ENCODE measurements at regions not wholly inside any gene's neighbourhood (a gene's known extent, or its start where the extent isn't known, plus 50 kb on each side); places are given as distances from the start of the nearest gene placed in this dataset.

DNA sequence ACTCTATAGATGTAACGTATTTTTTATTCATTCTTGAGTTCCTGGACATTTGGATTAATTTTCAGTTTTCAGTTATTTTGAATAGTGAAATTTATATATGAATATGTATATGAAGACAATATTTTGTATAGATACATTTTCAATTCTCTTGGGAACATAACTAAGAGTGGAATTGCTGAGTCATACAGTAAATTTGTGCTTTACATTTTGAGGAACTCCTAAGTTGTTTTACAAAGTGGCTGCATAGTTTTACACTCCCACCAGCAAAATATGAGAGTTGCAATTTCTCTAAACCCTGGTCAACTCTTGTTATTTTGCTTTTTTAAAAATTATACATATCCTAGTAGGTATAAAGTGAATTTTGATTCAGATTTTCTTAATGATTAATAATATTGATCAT, 1838.6 kb upstream of the SEL1L start:
- no peak for DNase-seq

DNA sequence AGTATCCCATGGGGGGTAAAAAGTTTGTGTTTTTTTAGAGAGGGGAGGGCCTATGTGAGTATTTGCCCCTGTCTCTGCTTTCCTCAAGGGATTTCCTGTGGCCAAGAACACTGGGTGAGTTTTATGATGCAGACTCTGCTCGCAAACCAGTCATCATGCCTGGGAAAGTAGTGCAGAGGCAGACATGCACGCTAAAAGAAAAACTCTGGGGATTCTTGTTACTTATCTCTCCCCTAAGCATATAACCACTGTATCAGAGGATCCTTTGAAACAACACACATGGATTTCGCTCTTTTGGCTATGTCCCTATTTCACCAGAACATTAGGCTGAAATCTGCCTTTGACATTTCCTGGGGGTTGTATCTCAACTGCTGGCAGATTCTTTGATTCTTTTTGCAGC, 1845.8 kb upstream of the SEL1L start:
- no peak for DNase-seq

DNA sequence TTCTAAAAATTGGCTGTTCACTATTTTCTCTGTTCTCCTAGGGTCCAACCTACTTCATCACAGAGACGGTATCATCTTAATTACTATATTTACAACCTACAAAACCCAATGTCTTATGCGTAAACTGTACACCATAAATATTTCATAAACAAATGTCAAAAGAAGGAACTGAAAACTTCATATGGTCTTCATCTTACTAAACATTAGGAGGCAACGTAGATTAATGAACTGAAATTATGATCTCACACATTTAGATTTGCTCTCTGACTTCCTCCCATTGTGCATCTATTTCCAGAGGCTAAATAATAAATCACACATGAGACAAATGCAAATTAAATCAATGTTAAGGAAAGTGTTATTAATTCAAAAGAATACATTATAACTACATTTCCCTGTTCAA, 1850.6 kb upstream of the SEL1L start:
- no peak for DNase-seq

DNA sequence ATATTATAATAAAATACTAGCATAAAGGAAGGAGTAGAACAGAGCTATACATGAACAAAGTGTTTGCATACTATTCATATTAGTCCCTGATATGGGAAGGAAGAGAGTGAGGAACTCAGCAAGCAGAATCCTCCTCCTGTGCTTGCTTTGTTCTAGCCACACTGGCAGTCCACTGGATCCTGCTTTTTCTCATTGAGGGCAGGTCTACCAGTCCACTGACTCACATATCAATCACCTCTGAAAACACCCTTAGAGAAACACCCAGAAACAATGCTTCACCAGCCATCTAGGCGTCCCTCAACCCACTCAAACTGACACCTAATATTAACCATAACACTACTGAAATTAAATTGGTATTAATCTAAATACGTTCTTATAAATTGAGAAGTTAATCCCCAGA, 1861.7 kb upstream of the SEL1L start:
- no peak for DNase-seq

DNA sequence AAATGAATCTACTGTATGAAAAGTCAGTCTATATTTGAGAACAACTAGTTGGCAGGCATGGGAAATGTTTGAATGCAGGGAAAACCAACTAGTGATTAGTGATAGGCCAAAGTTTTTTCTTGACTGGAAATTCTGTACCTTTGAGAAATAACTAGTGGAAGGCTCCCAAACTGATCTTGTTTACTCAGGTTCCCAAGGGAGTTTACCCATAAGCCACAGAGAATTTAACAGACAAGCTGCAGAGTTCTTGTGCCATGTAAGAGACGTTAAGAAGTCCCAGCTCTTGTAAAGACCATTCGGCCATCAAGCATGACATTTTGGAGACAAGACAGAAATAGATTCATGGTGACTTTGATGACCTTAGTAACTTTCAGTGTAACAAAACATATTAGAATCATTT, 1882.8 kb upstream of the SEL1L start:
- no peak for DNase-seq

DNA sequence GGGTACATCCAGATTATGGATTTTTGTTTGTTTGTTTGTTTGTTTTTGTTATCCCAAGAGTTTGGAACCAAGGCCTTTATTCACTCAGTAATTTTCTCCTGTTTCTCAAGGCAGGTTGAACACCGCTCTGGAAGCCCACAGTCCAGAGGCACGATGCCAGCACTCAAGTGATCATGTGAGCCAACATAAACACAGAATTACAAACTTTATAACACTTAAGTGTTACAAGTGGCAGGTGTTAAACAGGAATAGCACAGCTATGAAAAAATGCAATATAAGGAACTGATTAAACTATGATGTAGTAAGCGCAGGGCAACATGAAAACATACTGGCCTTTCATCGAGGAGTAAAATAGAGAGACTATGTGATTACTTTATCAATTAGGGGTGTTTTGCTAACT, 1885.8 kb upstream of the SEL1L start:
- peak; percentile 63 to 80 for DNase-seq

DNA sequence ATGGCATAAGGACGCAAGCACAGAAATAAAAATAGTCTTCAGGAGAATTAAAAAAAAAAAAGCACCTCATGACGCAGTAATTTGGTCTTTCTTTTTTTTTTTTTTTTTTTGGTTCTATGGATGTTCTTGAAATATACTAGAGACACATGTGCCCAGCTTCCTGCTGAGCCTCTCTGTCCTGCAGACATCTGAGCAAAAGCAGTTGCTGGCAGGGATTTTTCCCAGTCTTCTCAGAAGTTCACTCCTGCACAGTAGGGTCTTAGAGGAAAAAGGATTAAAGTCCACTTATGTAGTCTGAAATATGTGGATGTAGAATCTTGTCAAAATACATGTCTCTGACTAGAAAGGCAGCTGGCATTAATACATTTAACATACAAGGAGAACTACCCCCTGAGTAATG, 1888.1 kb upstream of the SEL1L start:
- no peak for DNase-seq

DNA sequence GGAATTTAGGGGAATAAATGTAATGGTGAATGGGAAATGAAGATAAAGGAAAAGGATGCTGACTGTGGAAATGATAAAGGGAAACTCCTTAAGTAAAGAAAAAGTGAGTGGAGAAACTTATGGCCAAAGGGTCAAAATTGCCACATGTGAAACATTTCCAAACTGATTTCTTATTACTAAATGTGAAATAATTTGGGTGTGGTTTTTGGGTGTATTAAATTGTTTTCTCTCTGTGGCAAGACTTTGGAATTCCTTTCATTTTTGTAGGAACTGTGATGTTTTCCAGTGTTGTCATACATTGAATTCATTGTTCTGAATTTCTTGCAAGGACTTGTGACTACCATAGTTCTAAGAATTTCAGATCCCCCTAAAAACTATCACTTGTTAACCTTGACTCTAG, 1891.5 kb upstream of the SEL1L start:
- no peak for DNase-seq

DNA sequence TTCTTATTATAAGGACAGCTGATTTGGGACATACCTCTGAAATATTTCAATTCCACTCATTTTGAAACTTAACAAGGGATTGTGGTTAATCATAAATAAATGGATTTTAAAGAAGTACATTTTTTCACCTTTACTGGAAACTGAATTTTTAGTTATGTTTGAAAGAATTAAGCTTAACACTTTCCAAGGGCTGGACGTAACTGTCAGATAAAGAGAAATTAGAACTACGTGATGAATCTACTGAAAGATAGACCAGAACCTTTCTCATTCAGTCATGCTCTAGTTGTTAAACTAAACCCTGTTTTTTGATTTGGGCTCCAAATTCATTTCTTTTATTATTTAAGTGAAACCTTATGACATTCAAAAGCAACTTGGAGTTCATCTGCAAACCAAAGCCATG, 1892.1 kb upstream of the SEL1L start:
- DNase-seq, result no peak

DNA sequence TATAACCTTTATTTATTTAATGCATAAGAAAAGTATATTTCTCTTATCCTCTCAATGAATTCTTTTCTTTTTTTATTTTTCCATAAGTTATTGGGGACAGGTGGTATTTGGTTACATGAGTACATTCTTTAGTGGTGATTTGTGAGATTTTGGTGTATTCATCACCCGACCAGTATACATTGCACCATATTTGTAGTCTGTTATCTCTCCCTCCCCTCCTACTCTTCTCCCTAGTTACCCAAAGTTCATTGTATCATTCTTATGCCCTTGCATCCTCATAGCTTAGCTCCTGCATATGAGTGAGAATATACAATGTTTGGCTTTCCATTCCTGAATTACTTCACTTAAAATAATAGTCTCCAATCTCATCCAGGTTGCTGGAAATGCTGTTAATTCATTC, 1900.0 kb upstream of the SEL1L start:
- no peak for DNase-seq

DNA sequence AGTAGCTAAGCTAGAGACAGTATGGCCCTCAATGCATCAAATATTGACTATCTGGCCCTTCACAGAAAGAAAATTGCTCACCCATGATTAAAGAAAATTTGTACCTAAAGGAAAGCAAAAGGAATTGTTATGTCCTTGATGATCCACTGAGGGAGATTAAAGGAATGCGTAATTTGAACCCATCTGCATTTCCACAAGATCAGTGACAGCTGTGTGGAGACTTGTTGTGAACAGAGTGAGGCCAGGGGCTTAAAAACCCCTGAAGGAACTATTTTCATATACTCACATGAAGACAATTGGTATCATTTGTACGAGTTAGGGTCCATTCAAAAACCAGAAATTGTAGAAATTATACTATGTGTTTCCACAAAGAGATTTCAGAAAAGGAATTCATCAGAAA, 1908.1 kb upstream of the SEL1L start:
- no peak for DNase-seq

DNA sequence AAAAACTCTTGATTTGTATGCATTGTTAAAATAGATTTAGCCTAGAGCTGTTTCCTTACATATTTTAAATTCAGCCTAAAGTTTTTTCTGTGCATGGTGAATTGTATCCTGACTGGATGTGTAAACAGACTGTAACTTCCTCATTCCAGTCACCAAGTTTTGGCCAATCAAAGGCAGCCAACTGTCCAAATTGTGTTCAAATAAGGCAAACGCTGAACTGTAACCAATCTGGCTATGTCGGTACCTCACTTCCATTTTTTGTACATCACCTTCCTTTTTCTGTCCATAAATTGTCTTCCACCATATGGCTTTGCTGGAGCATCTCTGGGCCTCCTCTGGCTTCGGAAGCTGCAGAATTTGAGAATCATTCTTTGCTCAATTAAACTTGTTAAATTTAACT, 1921.9 kb upstream of the SEL1L start:
- DNase-seq, result no peak

DNA sequence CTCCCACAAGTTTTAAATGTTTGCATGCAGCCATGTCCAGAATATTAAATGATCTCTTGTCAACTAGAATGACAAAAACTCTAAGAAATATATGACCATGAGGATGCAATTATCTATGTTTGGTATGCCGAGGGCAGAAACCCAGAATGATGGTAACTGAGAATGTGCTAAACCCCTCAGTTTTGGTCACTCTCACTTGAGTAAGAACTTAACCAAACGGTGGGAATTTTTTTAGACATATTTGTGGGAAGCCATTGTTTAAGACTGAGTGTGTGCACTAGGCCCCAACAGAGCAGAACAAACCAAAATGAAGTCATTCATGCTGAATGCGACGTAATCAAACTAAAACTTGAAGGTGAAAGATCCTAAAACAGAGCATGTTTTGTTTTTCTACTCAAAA, 1927.9 kb upstream of the SEL1L start:
- no peak for DNase-seq

DNA sequence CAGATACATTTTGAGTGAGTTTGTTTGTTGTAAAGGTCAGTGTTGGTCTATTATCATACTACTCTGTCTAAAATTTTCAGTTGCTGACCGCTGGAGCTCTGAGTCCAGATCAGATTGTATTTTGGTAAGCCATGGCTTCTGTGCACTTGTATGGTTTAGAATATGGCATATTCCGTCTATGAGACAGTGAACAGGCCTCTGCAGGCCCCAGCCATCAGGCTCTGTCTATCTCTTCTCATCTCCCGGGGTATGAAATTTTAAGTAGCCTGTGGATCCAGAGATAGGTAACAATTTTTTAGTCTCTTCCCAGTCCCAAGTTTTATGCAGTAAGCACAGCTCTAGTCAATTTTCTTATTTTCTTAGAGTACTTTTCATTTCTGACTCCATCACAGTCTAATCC, 1929.1 kb upstream of the SEL1L start:
- DNase-seq, result no peak

DNA sequence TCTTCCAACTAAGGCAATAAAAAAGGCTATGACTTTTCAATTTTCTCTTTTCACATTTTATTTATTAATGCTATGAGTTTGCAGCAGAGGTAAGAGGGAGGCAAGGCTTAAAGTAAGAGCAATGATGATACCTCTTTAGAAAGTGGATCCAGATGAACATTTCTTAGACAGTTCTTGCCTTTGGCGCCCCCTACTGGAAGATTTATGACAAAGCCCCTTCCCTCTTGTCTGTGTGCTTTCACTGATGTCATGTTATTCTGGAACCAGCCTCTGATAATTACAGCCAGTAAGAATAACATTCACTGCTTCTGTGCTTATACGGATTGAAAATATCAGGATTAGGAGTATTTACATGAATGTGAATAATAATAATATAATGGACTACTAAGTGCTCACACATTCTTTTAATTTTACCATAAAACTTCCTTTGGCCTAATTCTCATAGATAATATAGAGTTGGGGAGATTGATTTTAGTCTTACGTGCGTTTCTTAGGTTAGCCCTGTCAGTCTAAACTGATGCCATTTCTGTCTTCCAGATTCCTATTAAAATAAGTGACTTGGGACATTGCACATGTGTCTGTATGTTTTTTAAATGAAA, 1929.9 kb upstream of the SEL1L start:
- DNase-seq, result peak; percentile 1 to 30

DNA sequence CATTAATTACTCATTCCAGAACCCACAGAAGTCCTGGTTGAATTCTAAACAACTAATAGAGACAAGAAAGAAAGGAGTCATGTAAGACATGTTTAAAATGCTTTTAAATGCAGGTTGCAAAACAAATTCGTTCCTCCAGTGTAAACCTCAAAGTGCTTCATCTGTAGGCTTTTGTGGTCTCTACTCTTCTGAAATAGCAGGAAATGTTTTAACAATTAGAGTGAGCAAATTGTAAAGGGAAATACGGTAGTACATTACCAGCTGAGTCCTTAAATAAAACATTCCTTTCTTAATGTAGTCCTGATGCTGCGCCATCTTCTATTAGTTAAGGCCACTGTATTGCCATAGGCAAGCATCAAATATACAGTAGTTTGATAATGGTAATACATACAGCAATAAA, 1934.2 kb upstream of the SEL1L start:
- DNase-seq, result no peak

DNA sequence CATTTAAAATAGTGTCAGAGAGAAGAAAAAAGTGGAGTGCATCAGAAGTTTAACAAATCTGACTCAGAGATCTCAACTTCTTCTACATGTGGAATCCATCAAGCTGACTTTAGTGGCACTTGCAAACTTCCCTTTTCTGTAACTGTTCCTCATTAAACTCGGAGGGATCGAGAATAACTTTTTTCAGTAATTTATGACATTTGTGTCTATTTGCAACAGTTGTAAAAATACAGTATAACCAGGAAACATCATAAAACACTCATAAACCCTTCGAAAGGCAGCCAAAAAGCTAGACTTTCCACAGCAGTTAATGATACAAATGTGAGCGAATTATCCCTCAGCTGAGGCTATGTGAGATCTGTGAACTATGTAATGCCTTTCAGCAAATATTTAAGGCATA, 1936.8 kb upstream of the SEL1L start:
- DNase-seq, result no peak

DNA sequence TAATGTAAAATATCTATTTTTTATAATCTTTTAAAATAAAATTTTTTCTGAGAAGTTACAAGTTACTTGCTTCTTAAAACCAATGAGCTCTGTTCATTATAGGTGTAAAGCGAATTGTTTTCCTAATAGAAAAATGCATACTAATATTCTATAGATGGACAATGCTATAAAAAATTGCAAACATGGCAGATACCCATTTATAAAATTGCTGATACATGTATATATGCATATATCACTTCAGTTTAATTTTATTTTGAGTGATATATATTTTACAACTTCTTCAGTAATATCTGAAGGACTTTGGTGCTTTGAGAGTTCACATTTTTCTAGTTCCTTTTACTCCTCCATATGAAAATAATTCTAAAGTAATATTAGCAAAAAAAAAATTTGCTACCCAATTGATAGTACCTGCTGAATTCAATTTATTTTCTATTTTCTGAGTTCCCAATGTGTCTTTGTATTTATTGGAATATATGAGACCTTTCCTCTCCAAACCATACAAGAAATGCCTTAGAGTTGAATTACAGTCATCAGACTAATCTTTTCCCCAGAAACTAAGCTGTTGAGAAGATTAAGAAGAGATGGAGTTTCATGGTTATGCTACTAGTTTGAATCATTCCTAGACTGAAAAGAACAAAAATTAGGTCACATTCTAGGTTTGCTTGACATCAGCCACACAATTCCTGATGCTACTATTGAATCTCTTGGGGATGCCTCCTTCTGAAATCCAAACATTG, 1937.5 kb upstream of the SEL1L start:
- no peak for DNase-seq

DNA sequence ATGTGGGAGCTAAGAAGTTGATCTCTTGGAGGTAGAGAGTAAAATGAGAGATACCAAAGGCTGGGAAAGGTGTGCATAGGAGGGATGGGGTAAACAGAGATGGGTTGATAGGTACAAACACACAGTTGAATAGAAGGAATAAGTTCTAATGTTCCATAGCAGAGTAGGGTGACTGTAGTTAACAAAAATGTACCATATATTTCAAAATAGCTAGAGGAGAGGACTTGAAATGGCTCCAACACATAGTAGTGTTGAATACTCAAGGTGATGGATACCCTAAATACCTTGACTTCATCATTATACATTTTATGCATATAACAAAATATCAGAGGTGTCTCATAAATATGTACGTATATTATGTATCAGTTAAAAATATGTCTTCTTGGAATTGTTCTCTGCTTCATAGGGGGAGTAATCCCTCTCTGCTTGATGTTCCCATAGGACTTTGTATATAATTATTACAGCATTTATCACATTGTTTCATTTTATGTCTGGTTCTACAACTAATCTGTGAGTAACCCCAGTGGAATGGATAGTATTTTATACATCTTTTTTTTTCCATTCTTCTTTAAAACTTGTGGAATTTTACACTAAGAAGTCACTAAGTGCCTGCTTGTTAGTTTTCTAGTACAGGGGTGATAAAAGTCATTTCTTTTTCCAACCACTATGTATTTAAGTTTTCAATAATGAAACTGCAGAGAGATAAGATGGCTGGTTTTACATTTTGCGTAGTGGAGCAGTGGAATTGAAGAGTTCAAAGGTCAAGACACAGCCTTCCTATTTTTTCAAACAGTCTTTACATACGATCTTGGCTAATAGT, 1940.0 kb upstream of the SEL1L start:
- no peak for DNase-seq

DNA sequence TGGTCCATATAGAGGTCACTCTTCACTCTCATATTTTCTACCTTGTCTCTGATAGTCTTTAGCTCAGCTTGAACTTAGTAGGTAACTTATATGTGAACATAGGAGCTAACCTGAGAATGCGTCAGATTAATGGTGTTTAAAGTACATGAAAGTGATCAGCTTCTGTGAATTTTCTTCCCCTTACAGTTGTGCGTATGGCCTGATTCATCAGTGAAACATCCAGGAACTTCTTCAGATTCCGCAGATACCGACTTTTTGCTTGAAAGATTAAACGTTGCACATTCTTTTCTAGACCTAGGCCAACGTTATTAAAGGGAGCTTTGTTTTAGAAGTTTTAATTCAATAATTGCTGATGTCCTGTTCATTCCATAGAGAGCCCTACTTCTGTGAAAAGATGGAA, 1945.1 kb upstream of the SEL1L start:
- DNase-seq, result no peak

DNA sequence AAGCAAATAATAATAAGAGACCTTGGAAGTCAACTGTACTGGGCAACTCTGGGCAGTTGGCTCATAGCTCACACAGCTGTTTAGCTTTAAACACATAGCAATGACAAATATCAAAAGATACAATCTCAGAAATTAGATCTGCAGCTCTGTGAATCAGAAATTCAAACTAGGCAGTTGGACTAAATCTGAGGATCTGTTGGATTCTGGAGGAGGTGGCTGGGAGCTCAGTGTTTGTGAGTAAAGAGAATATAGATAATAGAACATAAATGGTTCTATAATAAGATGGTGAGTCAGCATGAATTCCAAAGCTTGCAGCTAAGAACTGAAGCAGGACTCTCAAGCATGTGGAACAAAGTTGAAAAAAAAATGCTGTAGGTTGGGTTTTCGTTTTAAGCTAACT, 1949.4 kb upstream of the SEL1L start:
- no peak for DNase-seq

DNA sequence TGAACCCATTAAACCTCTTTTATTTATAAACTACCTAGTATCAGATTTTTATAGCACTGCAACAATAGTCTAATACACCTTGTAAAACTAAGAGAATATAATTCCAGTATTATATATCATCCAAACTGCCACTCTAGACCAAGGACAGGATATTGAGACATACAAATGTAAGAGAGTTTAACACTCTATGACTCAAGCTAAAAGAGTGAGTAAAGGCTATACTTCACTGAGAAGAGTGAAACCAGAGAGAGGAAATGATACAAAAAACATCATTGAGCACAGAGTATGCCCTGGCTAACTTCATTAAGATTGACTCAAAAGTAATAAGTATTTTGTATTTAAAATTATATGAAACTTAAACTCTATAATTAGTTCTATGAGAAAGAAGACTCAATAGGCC, 1951.9 kb upstream of the SEL1L start:
- no peak for DNase-seq

DNA sequence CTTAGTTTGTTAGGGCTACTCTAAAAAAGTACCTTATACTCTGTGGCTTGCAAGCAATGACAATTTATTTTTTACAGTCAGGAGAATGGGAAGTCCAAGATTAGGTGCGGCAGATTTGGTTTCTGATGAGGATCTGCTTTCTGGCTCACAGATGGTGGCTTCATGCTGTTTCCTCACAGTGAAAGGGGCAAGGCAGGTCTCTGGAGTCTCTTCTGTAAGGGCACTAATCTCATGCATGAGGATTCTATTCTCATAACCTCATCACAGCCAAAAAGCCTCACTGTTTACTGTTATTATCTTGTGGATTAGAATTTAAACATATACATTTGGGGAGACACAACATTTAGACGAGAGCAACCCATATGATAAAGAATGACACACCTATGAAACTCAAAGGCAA, 1957.4 kb upstream of the SEL1L start:
- no peak for DNase-seq

DNA sequence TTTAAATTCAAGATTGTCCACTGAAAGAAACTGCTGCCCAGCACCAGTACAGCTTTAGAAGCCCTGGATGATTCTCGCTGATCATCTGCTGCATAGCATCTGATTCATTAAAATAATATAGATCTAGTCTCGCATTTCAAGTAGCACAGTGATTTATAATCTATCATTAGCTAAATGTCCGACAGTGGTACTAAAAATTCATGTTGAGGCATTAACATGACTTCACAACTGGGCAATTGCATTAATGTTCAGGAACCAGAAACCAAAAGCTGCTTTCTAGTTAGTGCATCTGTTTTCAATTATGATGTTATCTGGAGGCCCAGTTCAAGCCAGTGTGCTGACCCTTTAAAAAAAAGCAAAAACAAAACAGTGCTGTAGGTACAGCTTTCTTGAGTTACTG, 1987.2 kb upstream of the SEL1L start:
- DNase-seq, result peak; percentile 50 to 61

All from SHP77 (cell line).